Activated naive CD8-positive, alpha-beta T cell treated with anti-CD3 and anti-CD28 coated beads for 36 hours (primary cell): ENCODE measurements at regions not wholly inside any gene's neighbourhood (a gene's known extent, or its start where the extent isn't known, plus 50 kb on each side); places are given as distances from the start of the nearest gene placed in this dataset.

Source experiments
- DNase-seq: peaks from one replicate; pipeline ENCODE4 v3.0.0; 2021
- H3K27ac Mint-ChIP-seq: one replicate; pipeline ENCODE4 v1.8.0; 2022; ENCODE audit warnings: mild to moderate bottlenecking, moderate library complexity, mixed read lengths
- H3K27me3 Mint-ChIP-seq: one replicate; pipeline ENCODE4 v1.8.0; 2022; ENCODE audit warnings: mild to moderate bottlenecking, mixed read lengths
- H3K36me3 Mint-ChIP-seq: one replicate; pipeline ENCODE4 v1.8.0; 2021; ENCODE audit warnings: mild to moderate bottlenecking, mixed read lengths
- H3K4me1 Mint-ChIP-seq: one replicate; pipeline ENCODE4 v1.8.0; 2021; ENCODE audit warnings: mixed read lengths
- H3K4me3 Mint-ChIP-seq: one replicate; pipeline ENCODE4 v1.8.0; 2022; ENCODE audit warnings: mild to moderate bottlenecking, moderate library complexity, mixed read lengths
- H3K9me3 Mint-ChIP-seq: one replicate; pipeline ENCODE4 v1.8.0; 2022; ENCODE audit warnings: mixed read lengths

- H3K4me1 Mint-ChIP-seq = no peaks in the 10 kb centered on the region
- no peak overlapping the region for H3K27ac Mint-ChIP-seq
- peaks cover 17% of the 10 kb centered on the region for H3K9me3 Mint-ChIP-seq
- DNase-seq = no peak
- H3K4me3 Mint-ChIP-seq = no peak overlapping the region
- no peaks in the 10 kb centered on the region for H3K36me3 Mint-ChIP-seq
- H3K27me3 Mint-ChIP-seq = no peaks in the 10 kb centered on the region
Observed at GRCh38 chr2:123035541-123035940, 989.5 kb upstream of the CNTNAP5 start.

GRCh38 chr2:123036300-123036699 is 988.8 kb upstream of the CNTNAP5 start:
- Mint-ChIP-seq H3K9me3 (peaks cover 17% of the 10 kb centered on the region), H3K36me3 (no peaks in the 10 kb centered on the region), H3K27ac (no peak overlapping the region), H3K27me3 (no peaks in the 10 kb centered on the region), H3K4me1 (no peaks in the 10 kb centered on the region), H3K4me3 (no peak overlapping the region)
- no peak for DNase-seq

DNA sequence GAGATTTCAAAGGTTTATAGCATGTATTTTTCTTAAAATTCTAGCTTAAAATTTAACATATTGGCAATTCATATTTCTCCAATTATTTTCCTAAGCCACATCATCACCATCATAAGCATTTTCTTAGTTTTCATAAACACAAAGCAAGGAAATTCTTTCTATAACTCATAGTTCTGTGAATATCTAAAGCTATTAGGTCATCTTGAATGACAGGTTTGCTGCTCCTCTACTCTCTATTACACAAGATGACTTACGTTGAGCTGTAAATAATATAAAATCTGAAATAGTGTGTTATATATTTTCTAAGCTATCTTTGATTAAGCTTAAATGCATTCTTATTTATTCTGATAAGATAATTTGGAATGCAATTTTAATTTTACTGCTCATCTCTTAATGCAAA is 984.6 kb upstream of the CNTNAP5 start:
- H3K4me1 Mint-ChIP-seq = no peaks in the 10 kb centered on the region
- no peak overlapping the region for H3K4me3 Mint-ChIP-seq
- H3K36me3 Mint-ChIP-seq = no peaks in the 10 kb centered on the region
- no peak for DNase-seq
- no peak overlapping the region for H3K27ac Mint-ChIP-seq
- no peaks in the 10 kb centered on the region for H3K27me3 Mint-ChIP-seq
- H3K9me3 Mint-ChIP-seq = peaks cover 8% of the 10 kb centered on the region

DNA sequence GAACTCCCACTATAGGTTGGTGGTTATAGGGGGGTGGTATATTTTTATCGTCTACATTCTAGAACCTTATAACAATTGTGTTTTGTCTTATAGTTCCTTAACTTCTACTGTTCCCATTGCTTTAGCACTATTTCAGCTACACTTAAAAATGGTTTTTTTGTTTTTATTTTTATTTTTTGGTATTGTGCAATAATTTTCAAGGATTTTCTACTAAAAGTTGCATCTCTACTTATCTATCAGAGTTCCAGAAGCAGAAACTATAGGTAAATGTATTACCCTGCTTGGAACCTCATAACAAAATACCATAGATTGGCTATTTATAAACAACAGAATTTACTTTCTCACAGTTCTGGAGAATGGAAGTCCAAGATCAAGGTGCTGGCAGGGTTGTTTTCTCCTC is 981.6 kb upstream of the CNTNAP5 start:
- H3K36me3 Mint-ChIP-seq = no peaks in the 10 kb centered on the region
- no peak for DNase-seq
- no peaks in the 10 kb centered on the region for H3K4me1 Mint-ChIP-seq
- no peak overlapping the region for H3K4me3 Mint-ChIP-seq
- H3K27me3 Mint-ChIP-seq = no peaks in the 10 kb centered on the region
- H3K9me3 Mint-ChIP-seq = peaks cover 1% of the 10 kb centered on the region
- H3K27ac Mint-ChIP-seq = no peak overlapping the region

- Mint-ChIP-seq H3K4me1 (no peaks in the 10 kb centered on the region), H3K4me3 (no peak overlapping the region), H3K36me3 (peaks cover 1% of the 10 kb centered on the region), H3K27me3 (no peaks in the 10 kb centered on the region), H3K9me3 (peaks cover 3% of the 10 kb centered on the region), H3K27ac (no peak overlapping the region)
- no peak for DNase-seq
Observed at GRCh38 chr2:123045713-123046112, 979.4 kb upstream of the CNTNAP5 start.

DNA sequence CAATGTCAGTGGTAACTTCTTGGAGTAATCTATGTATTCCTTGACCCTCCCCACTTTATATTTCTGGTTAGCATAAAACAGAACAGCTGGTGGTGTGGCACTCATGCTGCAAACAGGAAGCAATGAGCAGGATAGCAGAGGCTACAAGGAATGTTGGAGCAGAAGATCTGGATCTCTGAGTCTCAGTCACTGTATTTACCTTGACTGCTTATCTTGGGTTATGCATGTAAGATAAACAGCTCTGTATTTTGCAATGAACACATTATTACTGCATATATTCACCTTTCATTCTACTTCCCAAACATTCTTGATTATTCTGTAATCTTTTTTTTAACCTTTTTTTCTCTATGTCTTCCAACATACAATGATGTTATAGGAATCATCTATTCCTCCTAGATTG is 977.9 kb upstream of the CNTNAP5 start:
- peaks cover 6% of the 10 kb centered on the region for H3K9me3 Mint-ChIP-seq
- peaks cover 1% of the 10 kb centered on the region for H3K36me3 Mint-ChIP-seq
- no peak overlapping the region for H3K4me3 Mint-ChIP-seq
- DNase-seq = no peak
- no peaks in the 10 kb centered on the region for H3K27me3 Mint-ChIP-seq
- no peaks in the 10 kb centered on the region for H3K4me1 Mint-ChIP-seq
- H3K27ac Mint-ChIP-seq = no peak overlapping the region

DNA sequence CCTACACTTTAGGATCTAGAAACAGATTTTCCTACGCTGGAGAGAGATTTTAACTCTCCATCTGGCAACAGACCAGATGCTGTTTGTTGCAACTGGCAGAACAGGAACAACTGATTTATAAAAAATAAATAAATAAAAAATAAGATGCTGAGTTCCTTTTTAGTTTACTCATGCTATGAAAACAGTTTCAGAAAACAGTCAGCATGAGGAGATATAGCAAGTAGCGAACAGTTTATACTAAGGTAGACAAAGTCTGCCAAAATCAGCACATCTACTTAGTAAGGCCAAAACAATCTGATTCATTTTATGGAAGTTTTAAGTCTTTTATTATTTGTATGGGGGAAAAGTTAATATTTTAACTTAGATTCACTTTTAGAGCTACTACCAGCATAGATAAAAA is 974.0 kb upstream of the CNTNAP5 start:
- peaks cover 1% of the 10 kb centered on the region for H3K36me3 Mint-ChIP-seq
- H3K27me3 Mint-ChIP-seq = no peaks in the 10 kb centered on the region
- H3K9me3 Mint-ChIP-seq = peaks cover 6% of the 10 kb centered on the region
- H3K4me1 Mint-ChIP-seq = no peaks in the 10 kb centered on the region
- H3K27ac Mint-ChIP-seq = no peak overlapping the region
- no peak overlapping the region for H3K4me3 Mint-ChIP-seq
- no peak for DNase-seq

DNA sequence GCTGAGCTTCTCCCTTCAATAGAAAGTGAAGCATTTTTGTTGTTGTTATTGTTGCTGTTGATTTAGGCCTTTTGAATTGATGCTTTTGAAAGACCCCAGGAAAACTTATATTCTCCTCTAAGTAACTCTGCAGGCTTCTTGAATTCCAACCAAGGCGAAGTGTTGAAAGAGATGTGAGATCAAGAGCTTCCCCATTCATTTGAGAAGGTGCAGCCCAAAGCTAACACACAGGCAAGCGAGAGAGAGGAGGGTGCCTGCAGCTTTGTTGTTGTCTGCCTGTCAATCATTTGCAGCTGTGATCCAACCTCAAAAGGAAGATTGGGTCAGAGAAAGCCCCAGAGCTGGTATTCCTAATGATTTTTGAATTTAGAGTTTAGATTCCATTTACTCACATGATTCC is 963.6 kb upstream of the CNTNAP5 start:
- DNase-seq = no peak
- Mint-ChIP-seq H3K36me3 (no peaks in the 10 kb centered on the region), H3K4me3 (no peak overlapping the region), H3K27me3 (no peaks in the 10 kb centered on the region), H3K4me1 (no peaks in the 10 kb centered on the region), H3K9me3 (peaks cover 8% of the 10 kb centered on the region), H3K27ac (no peak overlapping the region)

DNA sequence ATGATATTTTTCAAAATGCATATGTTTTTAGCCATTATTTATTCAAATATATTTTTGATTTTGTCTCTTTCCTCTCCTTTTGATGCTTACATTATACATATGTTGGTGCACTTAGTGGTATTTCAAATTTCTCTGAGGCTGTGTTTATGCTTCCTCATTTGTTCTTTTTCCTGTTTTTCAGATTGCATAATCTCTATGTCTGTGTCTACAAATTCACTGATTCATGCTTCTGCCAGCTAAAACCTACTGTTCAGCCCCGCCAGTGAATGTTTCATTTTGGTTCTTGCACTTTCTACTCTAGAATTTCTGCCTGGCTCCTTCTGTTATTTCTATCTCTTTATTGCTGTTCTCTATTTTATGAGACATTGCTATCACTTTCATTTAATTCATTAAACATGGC is 951.7 kb upstream of the CNTNAP5 start:
- DNase-seq = no peak
- Mint-ChIP-seq H3K4me1 (no peaks in the 10 kb centered on the region), H3K27me3 (no peaks in the 10 kb centered on the region), H3K4me3 (no peak overlapping the region), H3K27ac (no peak overlapping the region), H3K36me3 (no peaks in the 10 kb centered on the region), H3K9me3 (no peaks in the 10 kb centered on the region)

DNA sequence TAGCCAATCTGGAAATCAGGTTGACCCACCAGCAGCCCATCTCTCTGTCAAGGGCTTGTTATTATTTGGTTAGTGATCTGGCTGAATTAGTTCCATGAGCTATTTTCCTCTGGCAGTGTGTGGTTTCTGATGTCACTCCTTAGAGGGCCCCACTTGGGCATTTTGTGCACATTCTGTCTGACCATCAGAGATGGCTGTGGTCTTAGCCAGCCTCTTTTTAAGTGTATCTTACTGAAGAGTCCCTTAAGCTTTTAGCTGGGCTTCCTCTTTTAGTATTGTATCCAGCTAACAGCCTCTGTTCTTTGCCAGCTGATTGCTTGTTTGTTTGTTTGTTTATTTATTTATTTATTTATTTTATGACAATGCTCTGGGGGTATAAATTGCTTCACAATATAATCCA is 951.1 kb upstream of the CNTNAP5 start:
- Mint-ChIP-seq H3K9me3 (no peaks in the 10 kb centered on the region), H3K27ac (no peak overlapping the region), H3K4me3 (no peak overlapping the region), H3K27me3 (no peaks in the 10 kb centered on the region), H3K4me1 (no peaks in the 10 kb centered on the region), H3K36me3 (no peaks in the 10 kb centered on the region)
- DNase-seq = no peak

GRCh38 chr2:123077101-123077500 is 948.0 kb upstream of the CNTNAP5 start:
- Mint-ChIP-seq H3K4me1 (no peaks in the 10 kb centered on the region), H3K27ac (no peak overlapping the region), H3K4me3 (no peak overlapping the region)

GRCh38 chr2:123080331-123080730 is 944.8 kb upstream of the CNTNAP5 start:
- DNase-seq = no peak
- no peak overlapping the region for H3K27ac Mint-ChIP-seq
- no peak overlapping the region for H3K4me3 Mint-ChIP-seq
- H3K27me3 Mint-ChIP-seq = no peaks in the 10 kb centered on the region
- no peaks in the 10 kb centered on the region for H3K4me1 Mint-ChIP-seq
- H3K36me3 Mint-ChIP-seq = no peaks in the 10 kb centered on the region
- H3K9me3 Mint-ChIP-seq = peaks cover 4% of the 10 kb centered on the region

More at GRCh38 chr2:123077101-123077500, 948.0 kb upstream of the CNTNAP5 start:
- no peaks in the 10 kb centered on the region for H3K36me3 Mint-ChIP-seq
- H3K27me3 Mint-ChIP-seq = no peaks in the 10 kb centered on the region
- no peak for DNase-seq
- no peaks in the 10 kb centered on the region for H3K9me3 Mint-ChIP-seq

DNA sequence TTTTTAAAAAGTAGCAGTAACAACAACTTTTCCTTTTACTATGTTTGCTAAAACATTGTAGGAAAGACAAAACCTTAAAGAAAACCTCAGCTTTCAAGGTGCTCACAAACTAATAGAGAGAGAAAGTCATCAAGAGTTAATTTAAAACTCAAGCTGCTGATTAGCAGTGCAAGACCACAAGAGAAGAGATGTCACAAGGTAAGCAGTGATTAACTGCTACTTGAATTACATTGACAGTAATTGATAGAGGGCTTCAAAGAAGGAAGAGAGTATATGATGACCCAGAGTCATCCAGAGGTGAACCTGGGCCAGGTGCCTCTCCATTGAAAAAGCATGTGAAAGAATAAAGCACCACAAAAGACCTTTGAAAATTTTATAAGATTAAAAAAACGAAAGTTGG is 939.6 kb upstream of the CNTNAP5 start:
- Mint-ChIP-seq H3K4me3 (no peak overlapping the region), H3K27ac (no peak overlapping the region), H3K4me1 (no peaks in the 10 kb centered on the region), H3K27me3 (no peaks in the 10 kb centered on the region), H3K36me3 (no peaks in the 10 kb centered on the region), H3K9me3 (peaks cover 4% of the 10 kb centered on the region)
- no peak for DNase-seq

DNA sequence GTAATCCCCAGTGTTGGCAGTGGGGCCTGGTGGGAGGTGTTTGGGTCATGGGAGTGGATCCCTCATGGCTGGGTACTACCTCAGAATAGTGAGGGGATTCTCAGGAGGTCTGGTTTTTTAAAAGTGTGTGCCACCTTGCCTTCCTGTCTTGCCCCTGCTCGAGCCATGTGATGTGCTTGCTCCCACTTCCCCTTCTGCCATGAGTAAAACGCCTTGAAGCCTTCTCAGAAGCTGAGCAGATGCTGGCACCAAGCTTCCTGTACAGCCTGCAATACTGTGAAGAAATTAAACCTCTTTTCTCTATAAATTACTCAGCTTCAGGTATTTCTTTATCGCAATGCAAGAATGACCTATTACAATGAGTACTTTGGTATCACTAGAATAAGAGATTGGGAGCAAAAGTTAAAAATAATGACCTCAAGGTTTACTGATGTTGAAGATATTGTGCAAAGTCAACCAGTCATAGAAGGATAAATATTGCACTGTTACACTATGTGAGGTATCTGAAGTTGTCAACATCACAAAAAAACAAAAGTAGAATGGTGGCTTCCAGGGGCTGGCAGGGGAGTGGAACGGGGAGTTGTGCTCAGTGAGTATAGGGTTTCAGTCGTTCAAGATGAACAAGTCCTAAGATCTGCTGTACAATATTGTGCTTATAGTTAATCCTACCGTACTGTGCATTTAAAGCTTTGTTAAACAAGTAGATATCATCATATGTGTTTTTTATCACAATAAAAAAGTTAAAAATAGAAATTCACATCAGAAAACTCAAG is 938.3 kb upstream of the CNTNAP5 start:
- Mint-ChIP-seq H3K27me3 (no peaks in the 10 kb centered on the region), H3K4me1 (no peaks in the 10 kb centered on the region), H3K36me3 (no peaks in the 10 kb centered on the region), H3K9me3 (peaks cover 4% of the 10 kb centered on the region), H3K4me3 (no peak overlapping the region), H3K27ac (no peak overlapping the region)
- no peak for DNase-seq

DNA sequence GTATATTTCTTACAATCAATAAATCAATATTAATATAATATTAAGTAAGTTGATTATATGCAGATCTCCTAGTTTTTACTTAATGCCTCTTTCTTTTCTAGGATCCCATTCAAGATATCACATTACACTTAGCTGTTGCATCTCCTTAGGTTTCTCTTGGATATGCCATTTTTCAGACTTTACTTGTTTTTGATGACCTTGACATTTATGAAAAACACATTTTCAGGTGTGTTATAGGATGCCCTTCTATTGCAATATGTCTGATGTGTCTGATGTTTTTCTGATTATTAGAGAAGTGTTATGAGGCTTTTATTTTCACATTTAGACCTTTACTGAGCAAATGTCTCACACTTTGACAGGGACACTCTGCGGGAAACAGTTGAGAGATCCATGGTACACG is 933.6 kb upstream of the CNTNAP5 start:
- DNase-seq = no peak
- Mint-ChIP-seq H3K9me3 (peaks cover 3% of the 10 kb centered on the region), H3K36me3 (no peaks in the 10 kb centered on the region), H3K4me3 (no peak overlapping the region), H3K4me1 (no peaks in the 10 kb centered on the region), H3K27me3 (no peaks in the 10 kb centered on the region), H3K27ac (no peak overlapping the region)

DNA sequence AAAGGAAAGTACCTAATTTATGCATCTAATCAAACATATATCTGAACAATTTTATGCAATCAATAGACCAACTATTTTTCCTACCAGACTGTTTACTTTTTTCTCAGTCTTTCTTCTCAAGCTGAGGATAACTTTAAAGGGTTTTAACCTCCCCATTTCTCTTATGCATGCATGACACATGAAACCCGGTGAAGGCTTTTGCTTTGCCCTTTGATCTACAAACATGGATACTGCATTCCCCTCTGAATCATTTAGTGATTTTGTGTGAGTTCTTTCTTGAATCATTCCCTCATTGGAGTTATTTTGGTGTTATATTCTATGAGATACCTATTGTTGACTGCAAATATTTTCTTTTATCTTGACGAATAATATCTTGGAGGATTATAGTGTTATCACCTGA is 931.9 kb upstream of the CNTNAP5 start:
- no peak for DNase-seq
- no peaks in the 10 kb centered on the region for H3K36me3 Mint-ChIP-seq
- no peak overlapping the region for H3K27ac Mint-ChIP-seq
- H3K27me3 Mint-ChIP-seq = no peaks in the 10 kb centered on the region
- no peaks in the 10 kb centered on the region for H3K4me1 Mint-ChIP-seq
- H3K9me3 Mint-ChIP-seq = peaks cover 5% of the 10 kb centered on the region
- H3K4me3 Mint-ChIP-seq = no peak overlapping the region
